ENCODE measurements at regions not wholly inside any gene's neighbourhood (a gene's known extent, or its start where the extent isn't known, plus 50 kb on each side); places are given as distances from the start of the nearest gene placed in this dataset.

DNA sequence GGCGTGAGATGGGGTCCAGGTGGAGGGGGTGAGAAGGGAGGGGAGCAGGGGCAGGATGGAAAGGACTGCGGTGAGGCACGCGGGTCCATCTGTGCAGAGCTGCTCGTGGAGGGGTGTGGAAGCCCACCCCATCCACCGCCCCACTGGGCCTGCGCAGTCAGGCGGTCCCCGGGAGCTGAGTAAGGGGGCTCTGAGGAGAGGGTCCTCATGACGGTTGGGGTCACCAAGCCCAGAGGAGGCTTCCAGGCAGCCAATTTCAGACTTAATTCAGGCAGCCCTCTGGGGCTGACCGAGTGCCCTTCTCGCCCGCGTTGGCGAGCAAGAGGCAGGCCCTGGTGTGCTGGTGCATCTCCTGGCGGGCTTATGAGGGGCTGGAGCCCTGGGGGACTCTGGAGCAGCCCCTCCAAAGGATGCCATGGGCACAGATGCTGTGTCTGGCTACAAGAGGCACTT is 115.5 kb downstream of the KIF26A start (continued):
- TF ChIP-seq HEY1 (CRISPR knock-in tag; IDR thresholded peaks at IDR 0.05; ENCODE audit: borderline replicate concordance) (no peak), CSDE1 (IDR thresholded peaks at IDR 0.05) (no peak), KLF6 (CRISPR knock-in tag; IDR thresholded peaks at IDR 0.05; ENCODE audit: borderline replicate concordance) (no peak), ATF7 (IDR thresholded peaks at IDR 0.05) (no peak), NONO (IDR thresholded peaks at IDR 0.05; ENCODE audit: low read depth in 2 of 2, low read length in 1 of 2) (no peak), FOXM1 (IDR thresholded peaks at IDR 0.05; ENCODE audit: low read depth) (no peak), FOXM1 (CRISPR knock-in tag; IDR thresholded peaks at IDR 0.05; ENCODE audit: low read depth) (no peak), KAT8 (IDR thresholded peaks at IDR 0.05; ENCODE audit: low read depth) (no peak)
- TF ChIP-seq, protein P1, sequence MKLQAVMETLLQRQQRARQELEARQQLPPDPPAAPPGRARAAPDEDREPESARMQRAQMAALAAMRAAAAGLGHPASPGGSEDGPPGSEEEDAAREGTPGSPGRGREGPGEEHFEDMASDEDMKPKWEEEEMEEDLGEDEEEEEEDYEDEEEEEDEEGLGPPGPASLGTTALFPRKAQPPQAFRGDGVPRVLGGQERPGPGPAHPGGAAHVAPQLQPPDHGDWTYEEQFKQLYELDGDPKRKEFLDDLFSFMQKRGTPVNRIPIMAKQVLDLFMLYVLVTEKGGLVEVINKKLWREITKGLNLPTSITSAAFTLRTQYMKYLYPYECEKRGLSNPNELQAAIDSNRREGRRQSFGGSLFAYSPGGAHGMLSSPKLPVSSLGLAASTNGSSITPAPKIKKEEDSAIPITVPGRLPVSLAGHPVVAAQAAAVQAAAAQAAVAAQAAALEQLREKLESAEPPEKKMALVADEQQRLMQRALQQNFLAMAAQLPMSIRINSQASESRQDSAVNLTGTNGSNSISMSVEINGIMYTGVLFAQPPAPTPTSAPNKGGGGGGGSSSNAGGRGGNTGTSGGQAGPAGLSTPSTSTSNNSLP (IDR thresholded peaks at IDR 0.05; ENCODE audit: borderline replicate concordance, low read depth, low read length): no peak
- TF ChIP-seq, protein P2, sequence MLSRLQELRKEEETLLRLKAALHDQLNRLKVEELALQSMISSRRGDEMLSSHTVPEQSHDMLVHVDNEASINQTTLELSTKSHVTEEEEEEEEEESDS (CRISPR knock-in tag; IDR thresholded peaks at IDR 0.05): no peak

All from K562 (cell line).